Suprapubic skin (tissue), 3 donors: ENCODE measurements at regions not wholly inside any gene's neighbourhood (a gene's known extent, or its start where the extent isn't known, plus 50 kb on each side); places are given as distances from the start of the nearest gene placed in this dataset.

ENCODE experiments used
- POLR2AphosphoS5 ChIP-seq, 3 donors: sonication (generic); formaldehyde crosslinking; IDR thresholded peaks; one replicate each; pipeline ENCODE4 v1.6.1; 2017; ENCODE audit warnings: antibody characterized with exemption in 3 of 3
- TF ChIP-seq, protein P1 (sequence below), 2 donors: fragments of 200-600 bp in 1 of 2; fragments of 450-650 bp in 1 of 2; sonication (generic) in 1 of 2; IDR thresholded peaks; one replicate each; pipeline ENCODE4 v1.5.1; 2016 to 2019; ENCODE audit warnings: antibody characterized with exemption in 2 of 2, mild to moderate bottlenecking in 1 of 2, moderate library complexity in 1 of 2

DNA sequence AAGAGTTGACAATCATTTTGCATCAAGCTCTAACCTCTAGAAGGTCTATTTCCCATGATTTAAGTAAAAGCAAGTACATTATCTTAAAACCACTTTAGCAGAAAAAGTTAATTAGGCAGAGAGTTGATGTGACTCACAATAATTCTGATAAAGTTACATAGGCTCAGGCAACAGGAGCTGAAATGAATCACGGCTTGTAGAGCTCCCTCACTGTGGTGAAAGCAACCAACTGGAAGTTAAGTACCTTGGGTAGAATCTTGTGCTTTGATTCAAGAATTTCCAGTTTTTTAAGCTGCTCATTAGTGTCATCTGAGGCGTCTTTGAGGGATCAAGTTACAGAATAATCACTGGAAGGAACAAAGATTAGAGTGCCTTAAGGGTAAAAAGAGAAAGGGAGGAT is 68.9 kb upstream of the NFE2L3 start:
- TF ChIP-seq, protein P1, sequence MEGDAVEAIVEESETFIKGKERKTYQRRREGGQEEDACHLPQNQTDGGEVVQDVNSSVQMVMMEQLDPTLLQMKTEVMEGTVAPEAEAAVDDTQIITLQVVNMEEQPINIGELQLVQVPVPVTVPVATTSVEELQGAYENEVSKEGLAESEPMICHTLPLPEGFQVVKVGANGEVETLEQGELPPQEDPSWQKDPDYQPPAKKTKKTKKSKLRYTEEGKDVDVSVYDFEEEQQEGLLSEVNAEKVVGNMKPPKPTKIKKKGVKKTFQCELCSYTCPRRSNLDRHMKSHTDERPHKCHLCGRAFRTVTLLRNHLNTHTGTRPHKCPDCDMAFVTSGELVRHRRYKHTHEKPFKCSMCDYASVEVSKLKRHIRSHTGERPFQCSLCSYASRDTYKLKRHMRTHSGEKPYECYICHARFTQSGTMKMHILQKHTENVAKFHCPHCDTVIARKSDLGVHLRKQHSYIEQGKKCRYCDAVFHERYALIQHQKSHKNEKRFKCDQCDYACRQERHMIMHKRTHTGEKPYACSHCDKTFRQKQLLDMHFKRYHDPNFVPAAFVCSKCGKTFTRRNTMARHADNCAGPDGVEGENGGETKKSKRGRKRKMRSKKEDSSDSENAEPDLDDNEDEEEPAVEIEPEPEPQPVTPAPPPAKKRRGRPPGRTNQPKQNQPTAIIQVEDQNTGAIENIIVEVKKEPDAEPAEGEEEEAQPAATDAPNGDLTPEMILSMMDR (IDR thresholded peaks at IDR 0.05): no peak
- TF ChIP-seq POLR2AphosphoS5 (IDR thresholded peaks at IDR 0.05): no peak
